ENCODE measurements at regions not wholly inside any gene's neighbourhood (a gene's known extent, or its start where the extent isn't known, plus 50 kb on each side); places are given as distances from the start of the nearest gene placed in this dataset.

GRCh38 chr11:130573767-130574166, 125.3 kb downstream of the ADAMTS15 start:
- Histone ChIP-seq H3K9me3 (no peaks in the 10 kb centered on the region), H3K36me3 (no peaks in the 10 kb centered on the region), H3K27ac (no peak overlapping the region), H3K4me1 (no peaks in the 10 kb centered on the region), H3K27me3 (no peaks in the 10 kb centered on the region), H3K4me3 (no peak overlapping the region)
- DNase-seq (ENCODE audit: low spot score in 2 of 2), result no peak
- TF ChIP-seq POLR2A (IDR thresholded peaks at IDR 0.05), result no peak
- TF ChIP-seq CTCF (IDR thresholded peaks at IDR 0.05), result no peak
- no peak for TF ChIP-seq POLR2AphosphoS5 (IDR thresholded peaks at IDR 0.05)
- intact Hi-C loops (cut with DNase I; ENCODE audit: low total_unique reads), result no loop called here

- intact Hi-C loops (cut with DNase I; ENCODE audit: low total_unique reads), result no loop called here
- no peak for DNase-seq (ENCODE audit: low spot score in 2 of 2)
- H3K4me1 ChIP-seq, result no peaks in the 10 kb centered on the region
- H3K9me3 ChIP-seq, result no peaks in the 10 kb centered on the region
- H3K4me3 ChIP-seq, result no peak overlapping the region
- no peaks in the 10 kb centered on the region for H3K27me3 ChIP-seq
- H3K36me3 ChIP-seq, result no peaks in the 10 kb centered on the region
- no peak overlapping the region for H3K27ac ChIP-seq
- TF ChIP-seq POLR2AphosphoS5 (IDR thresholded peaks at IDR 0.05) (no peak), POLR2A (IDR thresholded peaks at IDR 0.05) (no peak), CTCF (IDR thresholded peaks at IDR 0.05) (no peak)
Observed at GRCh38 chr11:130574740-130575139, 126.3 kb downstream of the ADAMTS15 start.

- Histone ChIP-seq H3K36me3 (no peaks in the 10 kb centered on the region), H3K27ac (no peak overlapping the region), H3K4me3 (no peak overlapping the region), H3K9me3 (no peaks in the 10 kb centered on the region), H3K27me3 (no peaks in the 10 kb centered on the region), H3K4me1 (peaks cover 0 to 8% of the 10 kb centered on the region in 2 donors)
- TF ChIP-seq POLR2AphosphoS5 (IDR thresholded peaks at IDR 0.05) (no peak), POLR2A (IDR thresholded peaks at IDR 0.05) (no peak), CTCF (IDR thresholded peaks at IDR 0.05) (no peak)
- intact Hi-C loops (cut with DNase I; ENCODE audit: low total_unique reads), result no loop called here
- DNase-seq (ENCODE audit: low spot score in 2 of 2), result no peak
Observed at GRCh38 chr11:130576146-130576545, 127.7 kb downstream of the ADAMTS15 start.

GRCh38 chr11:130578738-130579368, 130.4 kb downstream of the ADAMTS15 start:
- Histone ChIP-seq H3K4me3 (no peak overlapping the region), H3K9me3 (no peaks in the 10 kb centered on the region), H3K36me3 (no peaks in the 10 kb centered on the region), H3K27ac (no peak overlapping the region), H3K4me1 (peaks cover 0 to 8% of the 10 kb centered on the region in 2 donors), H3K27me3 (no peaks in the 10 kb centered on the region)
- intact Hi-C loops (cut with DNase I; ENCODE audit: low total_unique reads), result no loop called here
- TF ChIP-seq POLR2A (IDR thresholded peaks at IDR 0.05) (no peak), CTCF (IDR thresholded peaks at IDR 0.05) (no peak), POLR2AphosphoS5 (IDR thresholded peaks at IDR 0.05) (no peak)
- no peak for DNase-seq (ENCODE audit: low spot score in 2 of 2)

GRCh38 chr11:130580372-130580771, 131.9 kb downstream of the ADAMTS15 start:
- intact Hi-C loops (cut with DNase I; ENCODE audit: low total_unique reads), result no loop called here
- Histone ChIP-seq H3K27ac (peak overlapping the region; percentile 75 to 90), H3K36me3 (no peaks in the 10 kb centered on the region), H3K4me1 (peaks cover 0 to 8% of the 10 kb centered on the region in 2 donors), H3K9me3 (no peaks in the 10 kb centered on the region), H3K4me3 (no peak overlapping the region), H3K27me3 (no peaks in the 10 kb centered on the region)
- peak in 1 of 2 donors; percentile 59 for DNase-seq (ENCODE audit: low spot score in 2 of 2)
- TF ChIP-seq CTCF (IDR thresholded peaks at IDR 0.05) (no peak), POLR2A (IDR thresholded peaks at IDR 0.05) (no peak), POLR2AphosphoS5 (IDR thresholded peaks at IDR 0.05) (no peak)
